Dermis microvascular lymphatic vessel endothelial cell (primary cell): ENCODE measurements at regions not wholly inside any gene's neighbourhood (a gene's known extent, or its start where the extent isn't known, plus 50 kb on each side); places are given as distances from the start of the nearest gene placed in this dataset.
"Not testable (repeated sequence)": the region's sequence is repeated elsewhere in the genome, so short reads cannot be mapped to it uniquely, and the experiment has no call there.

Experiments
- DNase-seq, 2 donors: peaks; one replicate each; pipeline versions ENCODE4 v3.0.0 to v3.0.0-alpha.2; 2010; ENCODE audit warnings: low read depth in 2 of 2

GRCh38 chrX:125505207-125505606 is 185.5 kb downstream of the TEX13C start:
- no peak for DNase-seq

DNA sequence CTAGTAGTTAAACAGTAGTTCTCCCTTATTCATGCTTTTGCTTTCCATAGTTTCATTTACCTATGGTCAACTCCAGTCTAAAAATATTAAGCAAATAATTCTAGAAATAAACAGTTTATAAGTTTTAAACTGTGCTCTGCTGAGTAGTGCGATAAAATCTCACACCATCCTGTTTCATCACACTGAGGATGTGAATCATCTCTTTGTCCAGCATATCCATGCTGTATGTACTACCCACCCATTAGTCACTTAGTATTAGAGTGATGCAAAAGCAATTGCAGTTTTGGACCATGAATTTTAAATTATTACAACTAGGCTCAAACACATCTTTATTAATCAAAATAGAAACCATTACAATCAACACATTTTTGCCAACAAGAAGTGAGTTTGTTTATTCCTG is 187.4 kb downstream of the TEX13C start:
- DNase-seq: peak in 1 of 2 donors; percentile 0

GRCh38 chrX:125520029-125520428 is 200.4 kb downstream of the TEX13C start:
- no peak for DNase-seq

DNA sequence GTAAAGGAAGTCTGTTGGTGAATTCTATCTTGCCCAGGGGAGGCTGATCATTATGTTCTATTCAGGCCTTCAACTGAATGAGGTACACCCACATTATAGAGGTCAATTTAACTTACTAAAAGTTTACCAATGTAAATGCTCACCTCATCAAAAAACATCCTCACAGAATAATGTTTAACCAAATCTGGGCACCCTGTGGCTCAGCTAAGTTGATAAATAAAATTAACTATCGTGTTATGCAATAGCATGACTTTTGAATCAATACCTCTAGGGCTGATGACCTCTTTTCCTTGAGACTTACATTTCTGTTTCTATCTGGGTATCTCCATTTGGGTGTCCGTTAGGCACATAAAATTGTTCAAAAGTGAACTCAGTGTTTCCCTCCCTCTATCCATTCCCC is 203.1 kb downstream of the TEX13C start:
- DNase-seq: no peak

GRCh38 chrX:125532411-125533089 is 212.9 kb downstream of the TEX13C start:
- no peak for DNase-seq

DNA sequence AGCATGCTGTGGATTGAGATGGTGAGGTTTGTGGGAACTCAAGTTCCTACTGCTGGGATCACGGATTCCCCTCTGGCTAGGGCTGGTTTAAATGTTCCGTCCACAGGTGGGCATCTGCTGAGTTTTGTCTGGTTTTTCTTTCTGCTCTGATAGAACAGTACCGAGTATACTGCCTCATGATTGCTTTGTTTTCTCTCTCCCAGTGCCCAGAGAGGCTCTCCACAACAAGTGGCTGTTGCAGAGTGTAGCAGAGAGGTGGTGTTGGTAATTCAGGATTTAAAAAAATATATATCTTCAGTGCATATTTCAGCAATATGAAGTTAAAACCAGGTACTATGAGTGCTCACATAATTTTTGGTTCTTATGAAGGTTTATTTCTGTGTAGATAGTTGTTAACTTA is 213.7 kb downstream of the TEX13C start:
- DNase-seq: no peak

GRCh38 chrX:125544031-125544660 is 224.5 kb downstream of the TEX13C start:
- DNase-seq: no peak

- DNase-seq: no peak
Measured at GRCh38 chrX:125544856-125545255, 225.2 kb downstream of the TEX13C start.

GRCh38 chrX:125577479-125577878 is 257.8 kb downstream of the TEX13C start:
- DNase-seq: no peak

DNA sequence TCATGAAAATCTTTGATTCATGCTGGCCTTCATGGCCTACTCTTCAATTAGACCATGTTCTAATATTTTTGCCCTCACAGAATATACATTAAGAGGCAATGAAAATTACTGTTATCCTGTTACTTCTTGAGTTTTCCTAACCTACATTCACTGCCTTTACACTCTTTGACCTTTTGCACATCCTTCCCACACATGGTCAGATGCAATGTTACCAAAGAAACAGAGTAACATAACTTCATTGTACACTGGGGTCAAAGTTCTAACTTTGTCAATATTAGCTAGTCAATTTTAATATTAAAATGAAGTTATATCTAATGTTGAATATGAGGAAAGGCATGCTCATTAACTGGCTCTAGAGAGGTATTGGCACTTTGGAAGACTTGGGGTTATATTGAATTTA is 284.8 kb downstream of the TEX13C start:
- no peak for DNase-seq

- no peak for DNase-seq
Measured at GRCh38 chrX:125605145-125605544, 285.5 kb downstream of the TEX13C start.

GRCh38 chrX:125614591-125615343 is 295.1 kb downstream of the TEX13C start:
- not testable (repeated sequence) for DNase-seq

GRCh38 chrX:125620715-125621587 is 301.3 kb downstream of the TEX13C start:
- no peak for DNase-seq

DNA sequence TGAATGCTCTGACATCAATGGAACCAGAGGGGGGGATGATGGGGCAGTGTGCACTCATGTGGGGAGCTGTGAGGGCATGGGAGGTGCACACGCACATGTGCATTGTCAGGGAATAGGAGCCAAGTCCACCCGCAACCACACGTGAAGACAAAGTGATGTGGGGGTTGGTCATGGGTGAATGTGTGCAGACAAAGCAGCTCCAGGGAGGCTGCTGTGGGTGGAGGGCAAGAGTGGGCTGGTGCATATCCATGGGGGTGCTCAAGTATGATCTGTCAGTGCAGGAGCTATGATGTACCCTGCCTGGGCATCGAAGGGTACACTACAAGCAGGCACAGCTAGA is 301.9 kb downstream of the TEX13C start:
- DNase-seq: no peak

DNA sequence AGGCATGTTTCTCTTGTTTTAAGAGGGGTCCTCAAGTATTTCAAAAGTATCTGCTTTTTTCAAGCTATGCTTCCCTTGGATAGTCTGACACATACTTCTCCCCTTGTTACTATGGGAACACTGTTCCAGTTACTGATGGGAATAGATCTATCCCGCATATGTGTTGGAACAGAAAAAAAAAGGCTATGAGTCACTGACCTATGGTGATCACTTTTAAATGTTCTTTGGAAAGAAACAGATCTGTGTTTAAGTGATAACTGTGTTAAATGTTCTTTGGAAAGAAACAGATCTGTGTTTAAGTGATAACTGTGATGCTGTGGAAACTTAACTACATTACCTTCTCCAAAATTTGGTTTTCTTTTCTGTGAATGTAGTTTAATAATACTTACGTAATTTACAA is 303.2 kb downstream of the TEX13C start:
- DNase-seq: no peak

GRCh38 chrX:125627676-125628075 is 308.0 kb downstream of the TEX13C start:
- no peak for DNase-seq

DNA sequence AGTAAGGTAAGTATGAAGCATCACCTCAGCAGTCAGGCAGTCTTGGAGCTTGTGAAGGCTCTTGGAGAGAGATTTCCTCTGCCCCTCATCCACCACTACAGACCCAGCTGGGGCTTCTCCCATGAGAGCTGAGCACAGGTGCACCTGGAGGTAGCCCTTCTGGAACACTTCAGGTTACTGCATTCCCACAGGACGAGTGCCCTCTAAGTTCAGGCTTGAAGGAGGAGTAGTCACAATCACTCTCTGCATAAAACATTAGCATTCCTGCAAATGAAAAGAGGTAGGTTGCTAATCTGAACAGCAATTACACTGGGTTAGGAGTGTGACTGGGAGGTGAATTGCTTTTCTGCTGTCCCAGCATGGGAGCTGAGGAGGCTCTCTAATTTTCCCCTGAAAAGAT is 308.8 kb downstream of the TEX13C start:
- DNase-seq: no peak

GRCh38 chrX:125641405-125641804 is 321.7 kb downstream of the TEX13C start:
- no peak for DNase-seq

GRCh38 chrX:125646195-125646594 is 326.5 kb downstream of the TEX13C start:
- DNase-seq: no peak

DNA sequence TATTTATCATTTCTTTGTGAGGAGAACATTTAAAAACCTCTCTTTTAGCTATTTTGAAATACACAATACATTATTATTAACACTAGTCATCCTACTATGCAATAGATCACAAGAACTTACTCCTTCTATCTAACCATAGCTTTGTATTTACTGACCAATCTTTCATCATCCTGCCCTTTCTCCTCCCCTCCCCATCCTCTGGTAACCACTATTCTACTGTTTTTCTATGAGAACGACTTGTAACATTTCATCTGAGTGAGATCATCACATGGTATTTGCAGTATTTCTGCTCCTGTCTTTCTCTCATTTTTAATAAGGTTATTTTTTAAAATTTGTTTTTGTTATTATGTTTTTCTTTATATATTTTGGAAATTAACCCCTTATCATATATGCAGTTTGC is 331.8 kb downstream of the TEX13C start:
- DNase-seq: no peak

GRCh38 chrX:125654501-125654900 is 334.8 kb downstream of the TEX13C start:
- DNase-seq: no peak

GRCh38 chrX:125673758-125674157 is 354.1 kb downstream of the TEX13C start:
- DNase-seq: no peak
